Smooth muscle cell (in vitro differentiated cells): ENCODE measurements at regions not wholly inside any gene's neighbourhood (a gene's known extent, or its start where the extent isn't known, plus 50 kb on each side); places are given as distances from the start of the nearest gene placed in this dataset.

Experiments
- DNase-seq: peaks from one replicate; lab custom pipeline; 2025; ENCODE audit not compliant: unreplicated experiment; lab: John Stamatoyannopoulos, UW
- H2AFZ ChIP-seq: fragments of 200-600 bp; sonication (generic); 2 replicates; pipeline ENCODE4 v1.6.0; 2016; ENCODE audit warnings: antibody characterized with exemption, low read depth, mild to moderate bottlenecking
- H3F3A ChIP-seq: fragments of 200-600 bp; sonication (generic); 2 replicates; pipeline ENCODE4 v1.6.0; 2017; ENCODE audit warnings: antibody characterized with exemption, low read depth
- H3K27ac ChIP-seq: fragments of 200-600 bp; sonication (generic); 2 replicates; pipeline ENCODE4 v1.5.1; 2016; ENCODE audit warnings: low read depth, mild to moderate bottlenecking
- H3K27me3 ChIP-seq: fragments of 200-600 bp; sonication (generic); 2 replicates; pipeline ENCODE4 v1.6.1; 2016; ENCODE audit warnings: low read depth, mild to moderate bottlenecking
- H3K36me3 ChIP-seq: fragments of 200-600 bp; sonication (generic); 2 replicates; pipeline ENCODE4 v1.5.1; 2016; ENCODE audit warnings: low read depth
- H3K4me1 ChIP-seq: fragments of 200-600 bp; sonication (generic); 2 replicates; pipeline ENCODE4 v1.5.1; 2016; ENCODE audit warnings: low read depth
- H3K4me2 ChIP-seq: fragments of 200-600 bp; sonication (generic); 2 replicates; pipeline ENCODE4 v1.6.0; 2016; ENCODE audit warnings: mild to moderate bottlenecking
- H3K4me3 ChIP-seq: fragments of 200-600 bp; sonication (generic); 2 replicates; pipeline ENCODE4 v1.5.1; 2016; ENCODE audit warnings: mild to moderate bottlenecking
- H3K79me2 ChIP-seq: fragments of 200-600 bp; sonication (generic); 2 replicates; pipeline ENCODE4 v1.6.0; 2016; ENCODE audit warnings: low read depth, mild to moderate bottlenecking
- H3K9ac ChIP-seq: fragments of 200-600 bp; sonication (generic); 2 replicates; pipeline ENCODE4 v1.6.0; 2016; ENCODE audit warnings: low read depth
- H3K9me3 ChIP-seq: fragments of 200-600 bp; sonication (generic); replicated peaks from 2 replicates; pipeline ENCODE4 v1.5.1; 2016; ENCODE audit warnings: low read depth
- H4K20me1 ChIP-seq: fragments of 200-600 bp; sonication (generic); 2 replicates; pipeline ENCODE4 v1.6.0; 2016; ENCODE audit warnings: low read depth
- CTCF ChIP-seq: fragments of 200-600 bp; sonication (generic); IDR thresholded peaks from 2 replicates; pipeline ENCODE4 v1.5.1; 2017; ENCODE audit warnings: borderline replicate concordance, mild to moderate bottlenecking, antibody characterized with exemption; ENCODE audit not compliant: insufficient read depth, poor library complexity, severe bottlenecking
- WGBS: methylation state at CpG from one replicate; pipeline ENCODE4 v1.1.7; 2016; ENCODE audit warnings: low lambda C conversion rate; 5-methylcytosine and 5-hydroxymethylcytosine counted together

- Histone ChIP-seq H3F3A (no peaks in the 10 kb centered on the region), H2AFZ (no peak overlapping the region), H3K79me2 (no peaks in the 10 kb centered on the region), H3K27me3 (no peaks in the 10 kb centered on the region), H3K36me3 (no peaks in the 10 kb centered on the region), H3K27ac (no peak overlapping the region), H3K4me3 (no peak overlapping the region), H3K4me2 (peak overlapping the region; percentile 8), H4K20me1 (no peaks in the 10 kb centered on the region), H3K4me1 (no peaks in the 10 kb centered on the region), H3K9ac (no peak overlapping the region), H3K9me3 (no peaks in the 10 kb centered on the region)
- no peak for TF ChIP-seq CTCF
- 55% methylated on average over 1 of the region's 1 CpG for WGBS
- no peak for DNase-seq
These were observed 1732.3 kb upstream of the PIK3C3 start for GRCh38 chr18:40222776-40223175.

- WGBS: 65% methylated on average over 1 of the region's 1 CpG
- no peak for TF ChIP-seq CTCF
- Histone ChIP-seq H3K4me3 (no peak overlapping the region), H3K4me2 (no peak overlapping the region), H3K4me1 (peaks cover 15% of the 10 kb centered on the region), H2AFZ (no peak overlapping the region), H4K20me1 (no peaks in the 10 kb centered on the region), H3K79me2 (no peaks in the 10 kb centered on the region), H3K9ac (no peak overlapping the region), H3K27ac (no peak overlapping the region), H3K9me3 (no peaks in the 10 kb centered on the region), H3F3A (no peaks in the 10 kb centered on the region), H3K36me3 (no peaks in the 10 kb centered on the region), H3K27me3 (no peaks in the 10 kb centered on the region)
- no peak for DNase-seq
These were observed 1738.2 kb upstream of the PIK3C3 start for GRCh38 chr18:40216856-40217255.

GRCh38 chr18:40215979-40216378, 1739.1 kb upstream of the PIK3C3 start:
- Histone ChIP-seq H3K79me2 (no peaks in the 10 kb centered on the region), H3K4me2 (no peak overlapping the region), H4K20me1 (no peaks in the 10 kb centered on the region), H3K4me1 (peaks cover 17% of the 10 kb centered on the region), H3K4me3 (no peak overlapping the region), H3F3A (no peaks in the 10 kb centered on the region), H3K9ac (no peak overlapping the region), H3K36me3 (no peaks in the 10 kb centered on the region), H3K27me3 (no peaks in the 10 kb centered on the region), H2AFZ (peak overlapping the region; percentile 24), H3K27ac (no peak overlapping the region), H3K9me3 (no peaks in the 10 kb centered on the region)
- TF ChIP-seq CTCF: no peak
- no peak for DNase-seq
- 90% methylated on average over 4 of the region's 4 CpGs for WGBS

GRCh38 chr18:40210696-40211095, 1744.3 kb upstream of the PIK3C3 start:
- peaks cover 31% of the 10 kb centered on the region for H3K4me1 ChIP-seq
- no peaks in the 10 kb centered on the region for H3K36me3 ChIP-seq
- no peak overlapping the region for H3K9ac ChIP-seq
- no peaks in the 10 kb centered on the region for H3K79me2 ChIP-seq
- no peak overlapping the region for H3K4me3 ChIP-seq
- H3K9me3 ChIP-seq: no peaks in the 10 kb centered on the region
- no peaks in the 10 kb centered on the region for H3F3A ChIP-seq
- no peak overlapping the region for H2AFZ ChIP-seq
- no peak overlapping the region for H3K4me2 ChIP-seq
- TF ChIP-seq CTCF: no peak
- no peaks in the 10 kb centered on the region for H4K20me1 ChIP-seq
- WGBS: 96% methylated on average over 1 of the region's 1 CpG
- no peak for DNase-seq
- H3K27ac ChIP-seq: peak overlapping the region; percentile 37
- no peaks in the 10 kb centered on the region for H3K27me3 ChIP-seq
